ENCODE measurements at regions not wholly inside any gene's neighbourhood (a gene's known extent, or its start where the extent isn't known, plus 50 kb on each side); places are given as distances from the start of the nearest gene placed in this dataset.

GRCh38 chr20:23180451-23180921, 94.4 kb upstream of the CD93 start:
- intact Hi-C loops (cut with micrococcal nuclease), result no loop called here
- no peak overlapping the region for H3K27ac Mint-ChIP-seq
- peaks cover 8% of the 10 kb centered on the region for H3K27me3 Mint-ChIP-seq
- H3K9me3 Mint-ChIP-seq, result no peaks in the 10 kb centered on the region
- CTCF ChIA-PET, result no interaction called here
- no peaks in the 10 kb centered on the region for H3K36me3 Mint-ChIP-seq (ENCODE audit: low read depth)
- ATAC-seq (ENCODE audit: low read depth) (no peak), DNase-seq (no peak)
- no peaks in the 10 kb centered on the region for H3K4me1 Mint-ChIP-seq
- POLR2A ChIA-PET, result no interaction called here
- TF ChIP-seq CTCF (IDR thresholded peaks at IDR 0.05), result no peak
- no peak overlapping the region for H3K4me3 Mint-ChIP-seq

- peaks cover 8% of the 10 kb centered on the region for H3K27me3 Mint-ChIP-seq
- POLR2A ChIA-PET, result no interaction called here
Observed at GRCh38 chr20:23179766-23180403, 93.8 kb upstream of the CD93 start.

GRCh38 chr20:23178806-23179205, 92.7 kb upstream of the CD93 start:
- H3K36me3 Mint-ChIP-seq (ENCODE audit: low read depth), result no peaks in the 10 kb centered on the region
- no peak for TF ChIP-seq CTCF (IDR thresholded peaks at IDR 0.05)
- DNase-seq (no peak), ATAC-seq (ENCODE audit: low read depth) (no peak)
- CTCF ChIA-PET, result no interaction called here
- intact Hi-C loops (cut with micrococcal nuclease), result no loop called here
- H3K27ac Mint-ChIP-seq, result no peak overlapping the region
- H3K9me3 Mint-ChIP-seq, result no peaks in the 10 kb centered on the region
- peaks cover 8% of the 10 kb centered on the region for H3K27me3 Mint-ChIP-seq
- POLR2A ChIA-PET, result no interaction called here
- no peaks in the 10 kb centered on the region for H3K4me1 Mint-ChIP-seq
- H3K4me3 Mint-ChIP-seq, result no peak overlapping the region

More at GRCh38 chr20:23179766-23180403, 93.8 kb upstream of the CD93 start:
- Mint-ChIP-seq H3K4me1 (no peaks in the 10 kb centered on the region), H3K4me3 (no peak overlapping the region), H3K36me3 (ENCODE audit: low read depth) (no peaks in the 10 kb centered on the region), H3K27ac (no peak overlapping the region), H3K9me3 (no peaks in the 10 kb centered on the region)
- intact Hi-C loops (cut with micrococcal nuclease), result no loop called here
- no peak for ATAC-seq (ENCODE audit: low read depth)
- CTCF ChIA-PET, result no interaction called here
- DNase-seq, result no peak
- TF ChIP-seq CTCF (IDR thresholded peaks at IDR 0.05), result no peak

- Mint-ChIP-seq H3K27ac (no peak overlapping the region), H3K9me3 (no peaks in the 10 kb centered on the region), H3K4me3 (no peak overlapping the region), H3K27me3 (peaks cover 8% of the 10 kb centered on the region), H3K4me1 (no peaks in the 10 kb centered on the region), H3K36me3 (ENCODE audit: low read depth) (no peaks in the 10 kb centered on the region)
- DNase-seq, result no peak
- ATAC-seq (ENCODE audit: low read depth), result no peak
- intact Hi-C loops (cut with micrococcal nuclease), result no loop called here
- TF ChIP-seq CTCF (IDR thresholded peaks at IDR 0.05), result no peak
- ChIA-PET CTCF (no interaction called here), POLR2A (no interaction called here)
Observed at GRCh38 chr20:23174821-23175220, 88.7 kb upstream of the CD93 start.

GRCh38 chr20:23167431-23167830, 81.3 kb upstream of the CD93 start:
- intact Hi-C loops (cut with micrococcal nuclease), result no loop called here
- H3K36me3 Mint-ChIP-seq (ENCODE audit: low read depth), result no peaks in the 10 kb centered on the region
- no peak for ATAC-seq (ENCODE audit: low read depth)
- ChIA-PET POLR2A (no interaction called here), CTCF (no interaction called here)
- H3K9me3 Mint-ChIP-seq, result no peaks in the 10 kb centered on the region
- no peak overlapping the region for H3K4me3 Mint-ChIP-seq
- H3K27me3 Mint-ChIP-seq, result peaks cover 3% of the 10 kb centered on the region
- no peak for TF ChIP-seq CTCF (IDR thresholded peaks at IDR 0.05)
- H3K27ac Mint-ChIP-seq, result no peak overlapping the region
- no peak for DNase-seq
- no peaks in the 10 kb centered on the region for H3K4me1 Mint-ChIP-seq
